GM12878 (cell line): ENCODE measurements at regions not wholly inside any gene's neighbourhood (a gene's known extent, or its start where the extent isn't known, plus 50 kb on each side); places are given as distances from the start of the nearest gene placed in this dataset.

Experiments used
- ATAC-seq: fragments of 200-7000 bp; cut with Tn5 transposase; 3 replicates; pipeline ENCODE4 v1.9.1; 2020; ENCODE audit warnings: mild to moderate bottlenecking, moderate library complexity
- BruUV-seq: library from RNA; stranded (reverse); fragments of 400-500 nt; replicated peaks from 2 replicates; lab custom pipeline; 2021; lab: Mats Ljungman, UMichigan
- CTCF ChIA-PET: fragments of 300-600 bp; sonication (Branson Sonifier 250); formaldehyde crosslinking; extraction: SDS; loops from one replicate; lab custom pipeline; 2021; ENCODE audit warnings: inconsistent platforms; lab: Yijun Ruan, JAX
- POLR2A ChIA-PET: fragments of 350-600 bp; formaldehyde crosslinking; extraction: SDS; loops from one replicate; lab custom pipeline; 2021; ENCODE audit warnings: inconsistent platforms; lab: Charles Lee
- RAD21 ChIA-PET: fragments of 300-600 bp; sonication (Branson Sonifier 250); formaldehyde crosslinking; loops from one replicate; lab custom pipeline; 2023; ENCODE audit warnings: antibody characterized with exemption; ENCODE audit not compliant: unreplicated experiment; lab: Charles Lee
- SMC1A ChIA-PET: fragments of 300-600 bp; sonication (Branson Sonifier 250); formaldehyde crosslinking; loops from one replicate; lab custom pipeline; 2023; ENCODE audit not compliant: unreplicated experiment, uncharacterized antibody; lab: Charles Lee
- DNase-seq: peaks from one replicate; pipeline ENCODE4 v3.0.0-alpha.2; 2011; ENCODE audit warnings: low read depth, low spot score
- FAIRE-seq: peaks from 3 replicates; lab custom pipeline; 2011; peaks lifted over from hg19 to GRCh38; lab: Jason Lieb, UNC
- H2AFZ ChIP-seq: 2 replicates; pipeline ENCODE4 v1.6.0; 2011; ENCODE audit warnings: low read depth, low read length, control low read depth; ENCODE audit not compliant: control insufficient read depth
- H3K27ac ChIP-seq: 2 replicates; pipeline ENCODE4 v1.5.1; 2011; ENCODE audit warnings: control low read depth; ENCODE audit not compliant: control insufficient read depth, insufficient read depth
- H3K27me3 ChIP-seq, 2 experiments: replicated peaks in 1 of 2; 2 replicates each; pipeline versions ENCODE4 v1.6.0 to v1.6.1; 2011; ENCODE audit warnings: low read length in 1 of 2; ENCODE audit not compliant: control insufficient read depth in 2 of 2, insufficient read depth in 2 of 2
- H3K36me3 ChIP-seq, 2 experiments: 2 replicates each; pipeline ENCODE4 v1.5.1; 2011; ENCODE audit warnings: low read length in 1 of 2; ENCODE audit not compliant: control insufficient read depth in 2 of 2, insufficient read depth in 2 of 2
- H3K4me1 ChIP-seq: 2 replicates; pipeline ENCODE4 v1.6.1; 2011; ENCODE audit warnings: mild to moderate bottlenecking, low read length, moderate library complexity, mixed read lengths; ENCODE audit not compliant: control insufficient read depth, insufficient read depth
- H3K4me2 ChIP-seq: 2 replicates; pipeline ENCODE4 v1.6.0; 2011; ENCODE audit warnings: control low read depth; ENCODE audit not compliant: control insufficient read depth, insufficient read depth
- H3K4me3 ChIP-seq: fragments of 200-600 bp; sonication (generic); 2 replicates; pipeline ENCODE4 v1.5.1; 2016
- H3K79me2 ChIP-seq: 2 replicates; pipeline ENCODE4 v1.6.0; 2011; ENCODE audit warnings: low read length; ENCODE audit not compliant: control insufficient read depth, insufficient read depth
- H3K9ac ChIP-seq: 2 replicates; pipeline ENCODE4 v1.8.0; 2011; ENCODE audit warnings: low read length, control low read depth, mixed read lengths; ENCODE audit not compliant: control insufficient read depth, insufficient read depth
- H3K9me3 ChIP-seq: replicated peaks from 3 replicates; pipeline ENCODE4 v1.5.1; 2011; ENCODE audit warnings: mild to moderate bottlenecking, low read length; ENCODE audit not compliant: control insufficient read depth, insufficient read depth
- H4K20me1 ChIP-seq: 2 replicates; pipeline ENCODE4 v1.6.0; 2011; ENCODE audit not compliant: control insufficient read depth, insufficient read depth
- FOXK2 ChIP-seq: fragments of 450-650 bp; IDR thresholded peaks from 2 replicates; pipeline ENCODE4 v1.6.1; 2017; ENCODE audit warnings: mild to moderate bottlenecking, moderate library complexity
- HDGF ChIP-seq: fragments of 450-650 bp; IDR thresholded peaks from 2 replicates; pipeline ENCODE4 v1.6.1; 2016; ENCODE audit warnings: antibody characterized with exemption
- IRF4 ChIP-seq: IDR thresholded peaks from 2 replicates; pipeline ENCODE4 v1.6.1; 2011; ENCODE audit warnings: low read depth, low read length
- MXI1 ChIP-seq: fragments of 150-350 bp; IDR thresholded peaks from 2 replicates; pipeline ENCODE4 v1.6.1; 2011; ENCODE audit warnings: low read depth, mild to moderate bottlenecking, inconsistent platforms, low read length, improper control_type of control experiment
- NFIC ChIP-seq: IDR thresholded peaks from 2 replicates; pipeline ENCODE4 v1.6.1; 2012; ENCODE audit warnings: low read depth, mild to moderate bottlenecking, inconsistent platforms, low read length, moderate library complexity
- POLR2AphosphoS5 ChIP-seq: IDR thresholded peaks from 2 replicates; pipeline ENCODE4 v1.6.1; 2011; ENCODE audit warnings: mild to moderate bottlenecking, low read length, inconsistent platforms
- SMAD1 ChIP-seq: fragments of 450-650 bp; IDR thresholded peaks from 2 replicates; pipeline ENCODE4 v1.6.1; 2018; ENCODE audit warnings: mild to moderate bottlenecking, low read depth; ENCODE audit not compliant: partially characterized antibody
- SUZ12 ChIP-seq: fragments of 200-600 bp; sonication (generic); IDR thresholded peaks from one replicate; pipeline ENCODE4 v1.6.1; 2018; ENCODE audit warnings: antibody characterized with exemption, mild to moderate bottlenecking; ENCODE audit not compliant: unreplicated experiment
- TAF1 ChIP-seq: IDR thresholded peaks from 2 replicates; pipeline ENCODE4 v1.6.1; 2011; ENCODE audit warnings: mild to moderate bottlenecking, low read depth, low read length, borderline replicate concordance
- WGBS: methylation state at CpG from one replicate; pipeline ENCODE4 v1.1.6; 2016; ENCODE audit warnings: low lambda C conversion rate; ENCODE audit not compliant: insufficient replicate concordance, insufficient coverage; ENCODE audit errors: missing lambda C conversion rate; 5-methylcytosine and 5-hydroxymethylcytosine counted together
- in situ Hi-C: fragments of 300-500 bp; cut with MboI; formaldehyde crosslinking; loops from 9 replicates; pipeline ENCODE4 v1.14.3; 2018; ENCODE audit warnings: mixed read lengths
- intact Hi-C: fragments of 100-400 bp; cut with micrococcal nuclease; formaldehyde crosslinking; loops from one replicate; pipeline ENCODE4 v1.14.2; 2022; ENCODE audit not compliant: unreplicated experiment
- TF ChIP-seq, protein P1 (sequence below): fragments of 450-650 bp; IDR thresholded peaks from 2 replicates; pipeline ENCODE4 v1.6.1; 2017; ENCODE audit warnings: mild to moderate bottlenecking
- TF ChIP-seq, protein P2 (sequence below): fragments of 450-650 bp; IDR thresholded peaks from 2 replicates; pipeline ENCODE4 v1.6.1; 2017; ENCODE audit warnings: antibody characterized with exemption, mild to moderate bottlenecking, moderate library complexity

DNA sequence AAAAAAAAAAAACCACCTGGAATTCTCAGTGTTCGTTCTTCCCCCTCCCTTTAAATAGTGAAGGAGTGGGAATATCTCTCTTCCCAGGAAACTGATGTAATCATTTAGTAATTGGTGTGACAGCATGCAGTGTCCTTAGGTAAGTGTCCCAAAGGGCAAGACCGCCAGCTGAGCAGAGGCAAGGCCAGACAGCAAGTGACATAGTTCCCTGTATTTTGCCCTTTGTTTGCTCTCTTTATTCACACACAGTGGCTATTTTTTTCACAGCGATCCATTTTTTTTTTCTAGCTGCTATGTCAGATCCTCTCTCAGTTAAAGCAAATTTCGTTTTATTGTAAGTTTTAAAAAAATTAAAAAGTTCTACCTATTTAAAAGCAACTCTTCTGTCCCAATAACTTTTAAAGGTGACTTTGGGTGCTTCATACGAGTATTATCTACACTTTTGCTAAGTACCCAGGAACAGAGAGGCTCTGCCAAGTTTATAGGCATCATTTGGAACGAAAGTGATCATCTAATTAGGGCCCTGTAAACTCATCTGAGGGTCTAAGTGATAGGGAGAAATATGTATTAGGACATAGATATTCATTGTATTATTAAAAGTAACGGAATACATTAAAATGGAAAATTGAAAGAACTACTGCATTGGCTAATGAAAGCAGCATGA is 98.2 kb upstream of the ALDH1A1 start (continued):
- no peak for TF ChIP-seq MXI1
- no peak for TF ChIP-seq NFIC
- TF ChIP-seq HDGF = no peak
- TF ChIP-seq, protein P1, sequence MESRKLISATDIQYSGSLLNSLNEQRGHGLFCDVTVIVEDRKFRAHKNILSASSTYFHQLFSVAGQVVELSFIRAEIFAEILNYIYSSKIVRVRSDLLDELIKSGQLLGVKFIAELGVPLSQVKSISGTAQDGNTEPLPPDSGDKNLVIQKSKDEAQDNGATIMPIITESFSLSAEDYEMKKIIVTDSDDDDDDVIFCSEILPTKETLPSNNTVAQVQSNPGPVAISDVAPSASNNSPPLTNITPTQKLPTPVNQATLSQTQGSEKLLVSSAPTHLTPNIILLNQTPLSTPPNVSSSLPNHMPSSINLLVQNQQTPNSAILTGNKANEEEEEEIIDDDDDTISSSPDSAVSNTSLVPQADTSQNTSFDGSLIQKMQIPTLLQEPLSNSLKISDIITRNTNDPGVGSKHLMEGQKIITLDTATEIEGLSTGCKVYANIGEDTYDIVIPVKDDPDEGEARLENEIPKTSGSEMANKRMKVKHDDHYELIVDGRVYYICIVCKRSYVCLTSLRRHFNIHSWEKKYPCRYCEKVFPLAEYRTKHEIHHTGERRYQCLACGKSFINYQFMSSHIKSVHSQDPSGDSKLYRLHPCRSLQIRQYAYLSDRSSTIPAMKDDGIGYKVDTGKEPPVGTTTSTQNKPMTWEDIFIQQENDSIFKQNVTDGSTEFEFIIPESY = no peak

DNA sequence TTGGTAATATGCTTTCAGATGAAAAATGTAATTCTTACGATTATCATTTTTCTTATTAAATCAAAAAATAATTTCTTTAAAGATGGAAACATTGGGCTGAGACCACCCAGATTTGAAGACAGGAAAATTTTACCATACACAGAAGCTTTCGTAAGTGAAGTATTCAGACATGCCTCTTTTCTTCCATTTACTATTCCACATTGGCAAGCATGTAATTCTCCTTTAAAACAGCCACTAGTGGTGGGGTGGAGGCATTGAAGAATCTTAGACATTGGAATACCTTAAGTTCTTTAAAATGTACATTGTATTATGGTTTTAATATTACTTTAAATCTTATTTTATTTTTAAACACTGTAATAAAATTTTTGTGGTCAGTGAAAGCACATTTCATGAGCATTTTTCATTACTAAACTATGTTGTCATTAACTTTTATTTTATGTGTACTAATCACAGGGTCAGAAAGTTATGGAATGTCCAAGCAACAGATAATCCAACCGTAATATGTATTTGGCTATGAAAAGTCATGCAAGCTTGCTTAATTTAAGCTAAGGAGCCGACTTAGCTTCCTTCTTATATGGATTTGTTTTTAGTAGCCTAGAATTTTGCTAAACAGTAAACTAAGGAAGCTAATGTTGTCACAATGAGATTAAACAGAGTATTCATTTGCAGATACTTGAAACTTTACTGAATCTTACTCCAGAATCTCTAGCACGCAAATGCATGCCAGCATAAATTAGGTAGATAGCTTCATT is 97.4 kb upstream of the ALDH1A1 start:
- ChIA-PET CTCF (no interaction called here), RAD21 (no interaction called here), SMC1A (interaction anchor here (1.4 kb wide), 1 partner anchor 23 kb away, joined by 3 read pairs; no protein-coding TSS in a partner anchor), POLR2A (no interaction called here)
- Histone ChIP-seq H3K36me3 (no peaks in the 10 kb centered on the region), H3K9ac (no peak overlapping the region), H3K79me2 (no peaks in the 10 kb centered on the region), H3K4me1 (no peaks in the 10 kb centered on the region), H2AFZ (no peak overlapping the region), H3K27ac (no peak overlapping the region), H3K4me2 (no peak overlapping the region), H4K20me1 (no peaks in the 10 kb centered on the region), H3K27me3 (no peaks in the 10 kb centered on the region), H3K4me3 (no peak overlapping the region), H3K9me3 (no peaks in the 10 kb centered on the region)
- ATAC-seq (no peak), DNase-seq (no peak), FAIRE-seq (no peak)
- intact Hi-C loops (no loop called here), in situ Hi-C loops (no loop called here)
- 64% methylated on average over 5 of the region's 5 CpGs for WGBS
- no peak for TF ChIP-seq SMAD1
- no peak for TF ChIP-seq TAF1
- TF ChIP-seq IRF4 = no peak
- TF ChIP-seq, protein P2, sequence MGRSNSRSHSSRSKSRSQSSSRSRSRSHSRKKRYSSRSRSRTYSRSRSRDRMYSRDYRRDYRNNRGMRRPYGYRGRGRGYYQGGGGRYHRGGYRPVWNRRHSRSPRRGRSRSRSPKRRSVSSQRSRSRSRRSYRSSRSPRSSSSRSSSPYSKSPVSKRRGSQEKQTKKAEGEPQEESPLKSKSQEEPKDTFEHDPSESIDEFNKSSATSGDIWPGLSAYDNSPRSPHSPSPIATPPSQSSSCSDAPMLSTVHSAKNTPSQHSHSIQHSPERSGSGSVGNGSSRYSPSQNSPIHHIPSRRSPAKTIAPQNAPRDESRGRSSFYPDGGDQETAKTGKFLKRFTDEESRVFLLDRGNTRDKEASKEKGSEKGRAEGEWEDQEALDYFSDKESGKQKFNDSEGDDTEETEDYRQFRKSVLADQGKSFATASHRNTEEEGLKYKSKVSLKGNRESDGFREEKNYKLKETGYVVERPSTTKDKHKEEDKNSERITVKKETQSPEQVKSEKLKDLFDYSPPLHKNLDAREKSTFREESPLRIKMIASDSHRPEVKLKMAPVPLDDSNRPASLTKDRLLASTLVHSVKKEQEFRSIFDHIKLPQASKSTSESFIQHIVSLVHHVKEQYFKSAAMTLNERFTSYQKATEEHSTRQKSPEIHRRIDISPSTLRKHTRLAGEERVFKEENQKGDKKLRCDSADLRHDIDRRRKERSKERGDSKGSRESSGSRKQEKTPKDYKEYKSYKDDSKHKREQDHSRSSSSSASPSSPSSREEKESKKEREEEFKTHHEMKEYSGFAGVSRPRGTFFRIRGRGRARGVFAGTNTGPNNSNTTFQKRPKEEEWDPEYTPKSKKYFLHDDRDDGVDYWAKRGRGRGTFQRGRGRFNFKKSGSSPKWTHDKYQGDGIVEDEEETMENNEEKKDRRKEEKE = no peak
- TF ChIP-seq SUZ12 = no peak
- no peak for TF ChIP-seq POLR2AphosphoS5
- TF ChIP-seq FOXK2 = no peak
- BruUV-seq = no TSS peak
